ENCODE measurements at regions not wholly inside any gene's neighbourhood (a gene's known extent, or its start where the extent isn't known, plus 50 kb on each side); places are given as distances from the start of the nearest gene placed in this dataset.
A peak's percentile ranks its signal among the peaks of the same experiment; 100 is the strongest.

- no peak for DNase-seq
- Histone ChIP-seq H3K27ac (ENCODE audit: low read length) (no peak overlapping the region), H3K36me3 (ENCODE audit: control insufficient read depth, insufficient read depth, low read length) (no peaks in the 10 kb centered on the region), H3K27me3 (ENCODE audit: control insufficient read depth, insufficient read depth, low read length) (no peaks in the 10 kb centered on the region), H3K9me3 (replicated peaks; ENCODE audit: control insufficient read depth, low read depth, low read length) (no peaks in the 10 kb centered on the region), H3K4me3 (ENCODE audit: low read length) (no peak overlapping the region), H3K4me1 (ENCODE audit: control insufficient read depth, insufficient read depth, low read length) (no peaks in the 10 kb centered on the region)
- 65% methylated on average over 7 of the region's 7 CpGs for WGBS (ENCODE audit: insufficient coverage)
Measured at GRCh38 chr3:159910991-159911663, 77.5 kb upstream of the IL12A start.

GRCh38 chr3:159911664-159912037 is 77.0 kb upstream of the IL12A start:
- Histone ChIP-seq H3K27me3 (ENCODE audit: control insufficient read depth, insufficient read depth, low read length) (no peaks in the 10 kb centered on the region), H3K9me3 (replicated peaks; ENCODE audit: control insufficient read depth, low read depth, low read length) (no peaks in the 10 kb centered on the region), H3K4me1 (ENCODE audit: control insufficient read depth, insufficient read depth, low read length) (no peaks in the 10 kb centered on the region), H3K4me3 (ENCODE audit: low read length) (no peak overlapping the region), H3K27ac (ENCODE audit: low read length) (no peak overlapping the region), H3K36me3 (ENCODE audit: control insufficient read depth, insufficient read depth, low read length) (no peaks in the 10 kb centered on the region)
- WGBS (ENCODE audit: insufficient coverage): 78% methylated on average over 1 of the region's 2 CpGs
- DNase-seq: no peak

GRCh38 chr3:159913712-159914414 is 74.8 kb upstream of the IL12A start:
- Histone ChIP-seq H3K9me3 (replicated peaks; ENCODE audit: control insufficient read depth, low read depth, low read length) (no peaks in the 10 kb centered on the region), H3K4me3 (ENCODE audit: low read length) (no peak overlapping the region), H3K27ac (ENCODE audit: low read length) (no peak overlapping the region), H3K27me3 (ENCODE audit: control insufficient read depth, insufficient read depth, low read length) (no peaks in the 10 kb centered on the region), H3K4me1 (ENCODE audit: control insufficient read depth, insufficient read depth, low read length) (no peaks in the 10 kb centered on the region), H3K36me3 (ENCODE audit: control insufficient read depth, insufficient read depth, low read length) (no peaks in the 10 kb centered on the region)
- DNase-seq: no peak
- WGBS (ENCODE audit: insufficient coverage): no CpG with 5 or more reads among the region's 1 CpG

- no peak for DNase-seq
- Histone ChIP-seq H3K36me3 (ENCODE audit: control insufficient read depth, insufficient read depth, low read length) (no peaks in the 10 kb centered on the region), H3K27me3 (ENCODE audit: control insufficient read depth, insufficient read depth, low read length) (no peaks in the 10 kb centered on the region), H3K4me3 (ENCODE audit: low read length) (no peak overlapping the region), H3K9me3 (replicated peaks; ENCODE audit: control insufficient read depth, low read depth, low read length) (no peaks in the 10 kb centered on the region), H3K4me1 (ENCODE audit: control insufficient read depth, insufficient read depth, low read length) (no peaks in the 10 kb centered on the region), H3K27ac (ENCODE audit: low read length) (no peak overlapping the region)
- WGBS (ENCODE audit: insufficient coverage): 71% methylated on average over 3 of the region's 3 CpGs
Measured at GRCh38 chr3:159914426-159914825, 74.2 kb upstream of the IL12A start.

GRCh38 chr3:159916052-159916451 is 72.6 kb upstream of the IL12A start:
- DNase-seq: no peak
- no CpG with 5 or more reads among the region's 2 CpGs for WGBS (ENCODE audit: insufficient coverage)
- Histone ChIP-seq H3K4me1 (ENCODE audit: control insufficient read depth, insufficient read depth, low read length) (no peaks in the 10 kb centered on the region), H3K36me3 (ENCODE audit: control insufficient read depth, insufficient read depth, low read length) (no peaks in the 10 kb centered on the region), H3K27ac (ENCODE audit: low read length) (no peak overlapping the region), H3K27me3 (ENCODE audit: control insufficient read depth, insufficient read depth, low read length) (no peaks in the 10 kb centered on the region), H3K9me3 (replicated peaks; ENCODE audit: control insufficient read depth, low read depth, low read length) (no peaks in the 10 kb centered on the region), H3K4me3 (ENCODE audit: low read length) (no peak overlapping the region)

- Histone ChIP-seq H3K36me3 (ENCODE audit: control insufficient read depth, insufficient read depth, low read length) (no peaks in the 10 kb centered on the region), H3K4me3 (ENCODE audit: low read length) (no peak overlapping the region), H3K4me1 (ENCODE audit: control insufficient read depth, insufficient read depth, low read length) (no peaks in the 10 kb centered on the region), H3K27ac (ENCODE audit: low read length) (no peak overlapping the region), H3K27me3 (ENCODE audit: control insufficient read depth, insufficient read depth, low read length) (no peaks in the 10 kb centered on the region), H3K9me3 (replicated peaks; ENCODE audit: control insufficient read depth, low read depth, low read length) (no peaks in the 10 kb centered on the region)
- WGBS (ENCODE audit: insufficient coverage): 100% methylated on average over 1 of the region's 2 CpGs
- no peak for DNase-seq
Measured at GRCh38 chr3:159917141-159917540, 71.5 kb upstream of the IL12A start.

GRCh38 chr3:159919873-159920272 is 68.8 kb upstream of the IL12A start:
- Histone ChIP-seq H3K4me1 (ENCODE audit: control insufficient read depth, insufficient read depth, low read length) (no peaks in the 10 kb centered on the region), H3K27me3 (ENCODE audit: control insufficient read depth, insufficient read depth, low read length) (no peaks in the 10 kb centered on the region), H3K27ac (ENCODE audit: low read length) (no peak overlapping the region), H3K9me3 (replicated peaks; ENCODE audit: control insufficient read depth, low read depth, low read length) (no peaks in the 10 kb centered on the region), H3K36me3 (ENCODE audit: control insufficient read depth, insufficient read depth, low read length) (no peaks in the 10 kb centered on the region), H3K4me3 (ENCODE audit: low read length) (no peak overlapping the region)
- no CpG with 5 or more reads among the region's 1 CpG for WGBS (ENCODE audit: insufficient coverage)
- peak; percentile 38 for DNase-seq

GRCh38 chr3:159922193-159922840 is 66.3 kb upstream of the IL12A start:
- H3K36me3 ChIP-seq (ENCODE audit: control insufficient read depth, insufficient read depth, low read length): no peaks in the 10 kb centered on the region
- H3K27ac ChIP-seq (ENCODE audit: low read length): no peak overlapping the region
- no peak overlapping the region for H3K4me3 ChIP-seq (ENCODE audit: low read length)
- no peaks in the 10 kb centered on the region for H3K27me3 ChIP-seq (ENCODE audit: control insufficient read depth, insufficient read depth, low read length)
- 80% methylated on average over 1 of the region's 4 CpGs for WGBS (ENCODE audit: insufficient coverage)
- no peaks in the 10 kb centered on the region for H3K4me1 ChIP-seq (ENCODE audit: control insufficient read depth, insufficient read depth, low read length)
- DNase-seq: no peak
- no peaks in the 10 kb centered on the region for H3K9me3 ChIP-seq (replicated peaks; ENCODE audit: control insufficient read depth, low read depth, low read length)

- DNase-seq: no peak
- Histone ChIP-seq H3K4me1 (ENCODE audit: control insufficient read depth, insufficient read depth, low read length) (no peaks in the 10 kb centered on the region), H3K27me3 (ENCODE audit: control insufficient read depth, insufficient read depth, low read length) (no peaks in the 10 kb centered on the region), H3K4me3 (ENCODE audit: low read length) (no peak overlapping the region), H3K9me3 (replicated peaks; ENCODE audit: control insufficient read depth, low read depth, low read length) (no peaks in the 10 kb centered on the region), H3K36me3 (ENCODE audit: control insufficient read depth, insufficient read depth, low read length) (no peaks in the 10 kb centered on the region), H3K27ac (ENCODE audit: low read length) (no peak overlapping the region)
- 100% methylated on average over 1 of the region's 4 CpGs for WGBS (ENCODE audit: insufficient coverage)
Measured at GRCh38 chr3:159922861-159923312, 65.7 kb upstream of the IL12A start.

GRCh38 chr3:159923336-159923735 is 65.3 kb upstream of the IL12A start:
- Histone ChIP-seq H3K27me3 (ENCODE audit: control insufficient read depth, insufficient read depth, low read length) (no peaks in the 10 kb centered on the region), H3K4me3 (ENCODE audit: low read length) (no peak overlapping the region), H3K4me1 (ENCODE audit: control insufficient read depth, insufficient read depth, low read length) (no peaks in the 10 kb centered on the region), H3K9me3 (replicated peaks; ENCODE audit: control insufficient read depth, low read depth, low read length) (no peaks in the 10 kb centered on the region), H3K27ac (ENCODE audit: low read length) (no peak overlapping the region), H3K36me3 (ENCODE audit: control insufficient read depth, insufficient read depth, low read length) (no peaks in the 10 kb centered on the region)
- WGBS (ENCODE audit: insufficient coverage): no CpG with 5 or more reads among the region's 7 CpGs
- DNase-seq: no peak

Measured in muscle of leg (tissue), 3 donors.